ENCODE measurements at regions not wholly inside any gene's neighbourhood (a gene's known extent, or its start where the extent isn't known, plus 50 kb on each side); places are given as distances from the start of the nearest gene placed in this dataset.

- DNase-seq (ENCODE audit: low spot score), result no peak
Observed at GRCh38 chr3:157626817-157627216, 123.6 kb upstream of the VEPH1 start.

- no peak for DNase-seq (ENCODE audit: low spot score)
Observed at GRCh38 chr3:157624801-157625200, 121.6 kb upstream of the VEPH1 start.

- DNase-seq (ENCODE audit: low spot score), result no peak
Observed at GRCh38 chr3:157618886-157619285, 115.7 kb upstream of the VEPH1 start.

GRCh38 chr3:157618075-157618760 lies 115.0 kb upstream of the VEPH1 start:
- DNase-seq (ENCODE audit: low spot score), result peak; percentile 36

GRCh38 chr3:157614896-157615295 lies 111.7 kb upstream of the VEPH1 start:
- DNase-seq (ENCODE audit: low spot score), result no peak

- no peak for DNase-seq (ENCODE audit: low spot score)
Observed at GRCh38 chr3:157611536-157612076, 108.4 kb upstream of the VEPH1 start.

- no peak for DNase-seq (ENCODE audit: low spot score)
Observed at GRCh38 chr3:157610876-157611535, 107.8 kb upstream of the VEPH1 start.

- DNase-seq (ENCODE audit: low spot score), result no peak
Observed at GRCh38 chr3:157607826-157608405, 104.7 kb upstream of the VEPH1 start.

GRCh38 chr3:157606852-157607197 lies 103.6 kb upstream of the VEPH1 start:
- no peak for DNase-seq (ENCODE audit: low spot score)

- DNase-seq (ENCODE audit: low spot score), result peak; percentile 10
Observed at GRCh38 chr3:157606011-157606851, 103.0 kb upstream of the VEPH1 start.

GRCh38 chr3:157605356-157605755 lies 102.1 kb upstream of the VEPH1 start:
- DNase-seq (ENCODE audit: low spot score), result no peak

- no peak for DNase-seq (ENCODE audit: low spot score)
Observed at GRCh38 chr3:157602424-157602823, 99.2 kb upstream of the VEPH1 start.

GRCh38 chr3:157595259-157595658 lies 92.0 kb upstream of the VEPH1 start:
- DNase-seq (ENCODE audit: low spot score), result no peak

- DNase-seq (ENCODE audit: low spot score), result no peak
Observed at GRCh38 chr3:157594413-157594812, 91.2 kb upstream of the VEPH1 start.

GRCh38 chr3:157592769-157593168 lies 89.6 kb upstream of the VEPH1 start:
- DNase-seq (ENCODE audit: low spot score), result no peak

- no peak for DNase-seq (ENCODE audit: low spot score)
Observed at GRCh38 chr3:157590273-157590672, 87.1 kb upstream of the VEPH1 start.

- DNase-seq (ENCODE audit: low spot score), result no peak
Observed at GRCh38 chr3:157589211-157589610, 86.0 kb upstream of the VEPH1 start.

- DNase-seq (ENCODE audit: low spot score), result no peak
Observed at GRCh38 chr3:157588386-157589060, 85.3 kb upstream of the VEPH1 start.

GRCh38 chr3:157586293-157586692 lies 83.1 kb upstream of the VEPH1 start:
- no peak for DNase-seq (ENCODE audit: low spot score)

- DNase-seq (ENCODE audit: low spot score), result no peak
Observed at GRCh38 chr3:157585386-157585785, 82.2 kb upstream of the VEPH1 start.

GRCh38 chr3:157582637-157582973 lies 79.4 kb upstream of the VEPH1 start:
- DNase-seq (ENCODE audit: low spot score), result no peak
